Liver (tissue), 7 donors: ENCODE measurements at regions not wholly inside any gene's neighbourhood (a gene's known extent, or its start where the extent isn't known, plus 50 kb on each side); places are given as distances from the start of the nearest gene placed in this dataset.

ENCODE experiments used
- DNase-seq: peaks from one replicate; pipeline ENCODE4 v3.0.0-alpha.2; 2017; ENCODE audit warnings: low spot score
- H3K27ac ChIP-seq, 2 donors: one replicate each; pipeline ENCODE4 v1.7.0; 2013; ENCODE audit warnings: inconsistent platforms in 2 of 2, low read length in 2 of 2, control low read depth in 1 of 2, low read depth in 1 of 2, mild to moderate bottlenecking in 1 of 2
- H3K27me3 ChIP-seq, 4 donors: one replicate each; pipeline versions ENCODE4 v1.6.1 to v1.7.0; 2013; ENCODE audit warnings: low read length in 3 of 4, inconsistent platforms in 1 of 4, mild to moderate bottlenecking in 1 of 4, moderate library complexity in 1 of 4; ENCODE audit not compliant: control insufficient read depth in 4 of 4, insufficient read depth in 4 of 4
- H3K36me3 ChIP-seq, 4 donors: one replicate each; pipeline versions ENCODE4 v1.6.1 to v1.7.0; 2013; ENCODE audit warnings: low read length in 3 of 4, mild to moderate bottlenecking in 3 of 4, low read depth in 1 of 4, moderate library complexity in 1 of 4; ENCODE audit not compliant: control insufficient read depth in 4 of 4, insufficient read depth in 3 of 4
- H3K4me1 ChIP-seq, 4 donors: one replicate each; pipeline versions ENCODE4 v1.6.1 to v1.7.0; 2013; ENCODE audit warnings: low read length in 3 of 4, mild to moderate bottlenecking in 3 of 4, moderate library complexity in 1 of 4; ENCODE audit not compliant: control insufficient read depth in 4 of 4, insufficient read depth in 4 of 4
- H3K4me3 ChIP-seq, 3 donors: one replicate each; pipeline versions ENCODE4 v1.6.1 to v1.7.0; 2013; ENCODE audit warnings: low read length in 3 of 3, control low read depth in 1 of 3, low read depth in 1 of 3, mild to moderate bottlenecking in 1 of 3
- H3K9ac ChIP-seq, 2 donors: one replicate each; pipeline ENCODE4 v1.7.0; 2013; ENCODE audit warnings: low read length in 2 of 2, mild to moderate bottlenecking in 2 of 2, moderate library complexity in 2 of 2, control low read depth in 1 of 2, low read depth in 1 of 2
- H3K9me3 ChIP-seq, 4 donors: one replicate each; pipeline versions ENCODE4 v1.6.1 to v1.7.0; 2013; ENCODE audit warnings: low read length in 3 of 4; ENCODE audit not compliant: control insufficient read depth in 4 of 4
- EGR1 ChIP-seq, 2 donors: IDR thresholded peaks; 2 replicates each; pipeline ENCODE4 v1.6.1; 2016 to 2018; ENCODE audit warnings: antibody characterized with exemption in 2 of 2, low read depth in 2 of 2
- FOXA1 ChIP-seq: IDR thresholded peaks from 2 replicates; pipeline ENCODE4 v1.6.1; 2016; ENCODE audit warnings: antibody characterized with exemption
- FOXA2 ChIP-seq: IDR thresholded peaks from 2 replicates; pipeline ENCODE4 v1.6.1; 2016; ENCODE audit warnings: antibody characterized with exemption
- GABPA ChIP-seq, 2 donors: IDR thresholded peaks in 1 of 2; conservative IDR thresholded peaks in 1 of 2; 2 replicates each; pipeline ENCODE4 v1.6.1; 2016; ENCODE audit warnings: antibody characterized with exemption in 2 of 2, mild to moderate bottlenecking in 1 of 2, moderate library complexity in 1 of 2
- HNF4A ChIP-seq, 2 donors: conservative IDR thresholded peaks; 2 replicates each; pipeline ENCODE4 v1.6.1; 2016; ENCODE audit warnings: antibody characterized with exemption in 2 of 2, mild to moderate bottlenecking in 2 of 2
- HNF4G ChIP-seq: IDR thresholded peaks from 2 replicates; pipeline ENCODE4 v1.6.1; 2016; ENCODE audit warnings: antibody characterized with exemption
- JUND ChIP-seq, 2 donors: IDR thresholded peaks; 2 replicates each; pipeline ENCODE4 v1.6.1; 2016; ENCODE audit warnings: antibody characterized with exemption in 2 of 2
- NR2F2 ChIP-seq: IDR thresholded peaks from 2 replicates; pipeline ENCODE4 v1.6.1; 2016; ENCODE audit warnings: antibody characterized with exemption
- RAD21 ChIP-seq, 2 donors: IDR thresholded peaks; 2 replicates each; pipeline ENCODE4 v1.6.1; 2016; ENCODE audit warnings: antibody characterized with exemption in 2 of 2, mild to moderate bottlenecking in 2 of 2
- RXRA ChIP-seq, 2 donors: IDR thresholded peaks; 2 replicates each; pipeline ENCODE4 v1.6.1; 2017 to 2018; ENCODE audit warnings: antibody characterized with exemption in 2 of 2, mild to moderate bottlenecking in 1 of 2
- SP1 ChIP-seq: IDR thresholded peaks from 2 replicates; pipeline ENCODE4 v1.6.1; 2018; ENCODE audit warnings: antibody characterized with exemption, mild to moderate bottlenecking
- TAF1 ChIP-seq: conservative IDR thresholded peaks from 2 replicates; pipeline ENCODE4 v1.6.1; 2016; ENCODE audit warnings: antibody characterized with exemption, mild to moderate bottlenecking
- YY1 ChIP-seq: IDR thresholded peaks from 2 replicates; pipeline ENCODE4 v1.6.1; 2016; ENCODE audit warnings: antibody characterized with exemption, mild to moderate bottlenecking
- WGBS: extraction: QIAGEN DNeasy Blood & Tissue Kit; methylation state at CpG from one replicate; pipeline ENCODE4 v1.1.7; 2013; 5-methylcytosine and 5-hydroxymethylcytosine counted together
- TF ChIP-seq, protein P1 (sequence below): IDR thresholded peaks from 2 replicates; pipeline ENCODE4 v1.6.1; 2016; ENCODE audit warnings: antibody characterized with exemption
- TF ChIP-seq, protein P2 (sequence below): IDR thresholded peaks from 2 replicates; pipeline ENCODE4 v1.6.1; 2016; ENCODE audit warnings: antibody characterized with exemption
- TF ChIP-seq, protein P3 (sequence below): IDR thresholded peaks from 2 replicates; pipeline ENCODE4 v1.6.1; 2016; ENCODE audit warnings: antibody characterized with exemption
- TF ChIP-seq, protein P4 (sequence below): IDR thresholded peaks from 2 replicates; pipeline ENCODE4 v1.6.1; 2016; ENCODE audit warnings: antibody characterized with exemption, mild to moderate bottlenecking
- donor health status: healthy.
- donor health status: healthy.
- donor health status: healthy.
- donor health status: healthy.

DNA sequence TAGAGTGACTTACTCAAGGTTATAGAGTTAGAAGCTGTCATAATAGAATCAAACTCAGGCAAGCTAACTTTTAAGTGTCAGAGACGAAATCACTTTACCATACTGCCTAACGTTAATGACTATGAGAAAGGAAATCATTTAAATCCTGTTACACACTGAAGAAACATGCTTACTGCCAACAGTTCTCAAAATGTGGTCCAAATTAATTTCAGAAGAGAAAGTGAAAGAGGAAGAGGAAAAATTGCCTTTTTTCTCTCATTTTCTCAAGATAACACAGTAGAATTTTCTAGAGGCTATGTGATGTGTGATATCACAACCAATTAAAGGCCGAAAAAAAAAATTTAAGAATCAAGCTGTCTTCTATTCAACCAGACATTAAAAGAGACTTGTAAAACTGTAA is 1362.7 kb upstream of the CHAC2 start (continued):
- TF ChIP-seq, protein P1, sequence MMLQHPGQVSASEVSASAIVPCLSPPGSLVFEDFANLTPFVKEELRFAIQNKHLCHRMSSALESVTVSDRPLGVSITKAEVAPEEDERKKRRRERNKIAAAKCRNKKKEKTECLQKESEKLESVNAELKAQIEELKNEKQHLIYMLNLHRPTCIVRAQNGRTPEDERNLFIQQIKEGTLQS = no peak
- TF ChIP-seq YY1 (no peak), EGR1 (IDR thresholded peaks at IDR 0.05; ENCODE audit: low read depth in 2 of 2) (no peak)

DNA sequence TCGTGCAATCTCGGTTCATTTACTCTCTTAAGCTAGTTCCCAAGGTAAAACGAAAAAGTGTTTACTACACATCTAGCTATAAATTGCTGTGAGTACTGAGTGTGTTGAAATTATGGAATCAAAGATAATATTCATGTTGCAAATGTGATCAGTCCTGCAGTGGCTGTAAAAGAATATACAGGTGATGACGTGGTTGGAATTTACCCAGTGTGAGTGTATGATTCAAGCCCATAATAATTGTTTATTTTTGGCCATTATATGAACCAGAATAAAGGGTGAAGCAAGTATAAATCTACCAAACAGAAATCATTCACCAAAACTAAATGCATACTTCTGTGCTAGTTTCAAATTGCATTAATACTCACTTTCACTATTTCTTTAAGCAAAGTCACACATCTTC is 1363.6 kb upstream of the CHAC2 start:
- Histone ChIP-seq H3K9ac (no peak overlapping the region), H3K9me3 (no peaks in the 10 kb centered on the region), H3K27ac (no peak overlapping the region), H3K4me3 (no peak overlapping the region), H3K27me3 (no peaks in the 10 kb centered on the region), H3K4me1 (no peaks in the 10 kb centered on the region), H3K36me3 (no peaks in the 10 kb centered on the region)
- no peak for DNase-seq
- TF ChIP-seq EGR1 (IDR thresholded peaks at IDR 0.05; ENCODE audit: low read depth in 2 of 2) (no peak), FOXA2 (no peak), NR2F2 (no peak), JUND (IDR thresholded peaks at IDR 0.05) (no peak), HNF4G (no peak), HNF4A (conservative IDR thresholded peaks at IDR 0.05) (no peak), GABPA (IDR thresholded peaks at IDR 0.05 in 1 of 2, conservative IDR thresholded peaks at IDR 0.05 in 1 of 2) (no peak), FOXA1 (no peak), RAD21 (IDR thresholded peaks at IDR 0.05) (no peak), YY1 (no peak), TAF1 (no peak)
- TF ChIP-seq, protein P2, sequence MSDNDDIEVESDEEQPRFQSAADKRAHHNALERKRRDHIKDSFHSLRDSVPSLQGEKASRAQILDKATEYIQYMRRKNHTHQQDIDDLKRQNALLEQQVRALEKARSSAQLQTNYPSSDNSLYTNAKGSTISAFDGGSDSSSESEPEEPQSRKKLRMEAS = no peak
- TF ChIP-seq, protein P3, sequence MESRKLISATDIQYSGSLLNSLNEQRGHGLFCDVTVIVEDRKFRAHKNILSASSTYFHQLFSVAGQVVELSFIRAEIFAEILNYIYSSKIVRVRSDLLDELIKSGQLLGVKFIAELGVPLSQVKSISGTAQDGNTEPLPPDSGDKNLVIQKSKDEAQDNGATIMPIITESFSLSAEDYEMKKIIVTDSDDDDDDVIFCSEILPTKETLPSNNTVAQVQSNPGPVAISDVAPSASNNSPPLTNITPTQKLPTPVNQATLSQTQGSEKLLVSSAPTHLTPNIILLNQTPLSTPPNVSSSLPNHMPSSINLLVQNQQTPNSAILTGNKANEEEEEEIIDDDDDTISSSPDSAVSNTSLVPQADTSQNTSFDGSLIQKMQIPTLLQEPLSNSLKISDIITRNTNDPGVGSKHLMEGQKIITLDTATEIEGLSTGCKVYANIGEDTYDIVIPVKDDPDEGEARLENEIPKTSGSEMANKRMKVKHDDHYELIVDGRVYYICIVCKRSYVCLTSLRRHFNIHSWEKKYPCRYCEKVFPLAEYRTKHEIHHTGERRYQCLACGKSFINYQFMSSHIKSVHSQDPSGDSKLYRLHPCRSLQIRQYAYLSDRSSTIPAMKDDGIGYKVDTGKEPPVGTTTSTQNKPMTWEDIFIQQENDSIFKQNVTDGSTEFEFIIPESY = no peak
- TF ChIP-seq, protein P1 = no peak
- TF ChIP-seq, protein P4, sequence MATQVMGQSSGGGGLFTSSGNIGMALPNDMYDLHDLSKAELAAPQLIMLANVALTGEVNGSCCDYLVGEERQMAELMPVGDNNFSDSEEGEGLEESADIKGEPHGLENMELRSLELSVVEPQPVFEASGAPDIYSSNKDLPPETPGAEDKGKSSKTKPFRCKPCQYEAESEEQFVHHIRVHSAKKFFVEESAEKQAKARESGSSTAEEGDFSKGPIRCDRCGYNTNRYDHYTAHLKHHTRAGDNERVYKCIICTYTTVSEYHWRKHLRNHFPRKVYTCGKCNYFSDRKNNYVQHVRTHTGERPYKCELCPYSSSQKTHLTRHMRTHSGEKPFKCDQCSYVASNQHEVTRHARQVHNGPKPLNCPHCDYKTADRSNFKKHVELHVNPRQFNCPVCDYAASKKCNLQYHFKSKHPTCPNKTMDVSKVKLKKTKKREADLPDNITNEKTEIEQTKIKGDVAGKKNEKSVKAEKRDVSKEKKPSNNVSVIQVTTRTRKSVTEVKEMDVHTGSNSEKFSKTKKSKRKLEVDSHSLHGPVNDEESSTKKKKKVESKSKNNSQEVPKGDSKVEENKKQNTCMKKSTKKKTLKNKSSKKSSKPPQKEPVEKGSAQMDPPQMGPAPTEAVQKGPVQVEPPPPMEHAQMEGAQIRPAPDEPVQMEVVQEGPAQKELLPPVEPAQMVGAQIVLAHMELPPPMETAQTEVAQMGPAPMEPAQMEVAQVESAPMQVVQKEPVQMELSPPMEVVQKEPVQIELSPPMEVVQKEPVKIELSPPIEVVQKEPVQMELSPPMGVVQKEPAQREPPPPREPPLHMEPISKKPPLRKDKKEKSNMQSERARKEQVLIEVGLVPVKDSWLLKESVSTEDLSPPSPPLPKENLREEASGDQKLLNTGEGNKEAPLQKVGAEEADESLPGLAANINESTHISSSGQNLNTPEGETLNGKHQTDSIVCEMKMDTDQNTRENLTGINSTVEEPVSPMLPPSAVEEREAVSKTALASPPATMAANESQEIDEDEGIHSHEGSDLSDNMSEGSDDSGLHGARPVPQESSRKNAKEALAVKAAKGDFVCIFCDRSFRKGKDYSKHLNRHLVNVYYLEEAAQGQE = no peak
- 88% methylated on average over 4 of the region's 4 CpGs for WGBS

DNA sequence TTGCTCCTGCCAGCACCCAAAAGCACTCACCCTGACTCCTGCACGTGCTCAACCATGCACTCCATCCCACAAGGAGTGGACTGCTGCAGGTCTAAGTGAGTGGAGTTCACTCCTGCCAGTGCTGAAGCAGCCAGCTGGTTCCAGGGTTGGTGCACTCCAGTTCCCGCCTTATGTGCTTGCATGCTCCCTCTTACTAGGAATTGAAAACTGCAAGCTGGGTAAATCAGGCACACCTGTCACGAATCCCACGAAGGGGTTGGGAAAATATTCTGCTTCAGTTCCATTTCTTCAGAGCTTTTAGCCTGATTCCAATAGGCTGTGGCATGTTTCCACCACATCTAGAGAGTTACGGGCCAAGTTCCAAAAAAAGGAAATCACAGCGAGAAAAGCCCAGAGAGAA is 1365.5 kb upstream of the CHAC2 start:
- Histone ChIP-seq H3K4me1 (no peaks in the 10 kb centered on the region), H3K36me3 (no peaks in the 10 kb centered on the region), H3K27ac (no peak overlapping the region), H3K4me3 (no peak overlapping the region), H3K9ac (no peak overlapping the region), H3K9me3 (no peaks in the 10 kb centered on the region), H3K27me3 (no peaks in the 10 kb centered on the region)
- TF ChIP-seq NR2F2 (no peak), HNF4G (no peak), FOXA1 (no peak), SP1 (no peak), RXRA (IDR thresholded peaks at IDR 0.05) (no peak), RAD21 (IDR thresholded peaks at IDR 0.05) (no peak), YY1 (no peak), JUND (IDR thresholded peaks at IDR 0.05) (no peak), TAF1 (no peak)
- TF ChIP-seq, protein P3 = no peak
- TF ChIP-seq, protein P2 = no peak
- DNase-seq = no peak
- 81% methylated on average over 6 of the region's 6 CpGs for WGBS
